Keratinocyte (primary cell): ENCODE measurements at regions not wholly inside any gene's neighbourhood (a gene's known extent, or its start where the extent isn't known, plus 50 kb on each side); places are given as distances from the start of the nearest gene placed in this dataset.

Experiments used
- CTCF ChIP-seq, 3 experiments: IDR thresholded peaks in 1 of 3; conservative IDR thresholded peaks in 1 of 3; optimal IDR thresholded peaks in 1 of 3; 2 replicates in 2 of 3; 3 replicates in 1 of 3; pipeline versions ENCODE3 to v1.5.1; 2011; ENCODE audit warnings: low read length in 3 of 3, mild to moderate bottlenecking in 3 of 3, moderate library complexity in 2 of 3, control low read depth in 1 of 3, inconsistent platforms in 1 of 3; ENCODE audit not compliant: insufficient read depth in 2 of 3; ENCODE audit errors: extremely low read depth in 1 of 3
- EZH2 ChIP-seq: IDR thresholded peaks from one replicate; pipeline ENCODE4 v1.6.1; 2012; ENCODE audit warnings: inconsistent platforms, mild to moderate bottlenecking, low read length, moderate library complexity

DNA sequence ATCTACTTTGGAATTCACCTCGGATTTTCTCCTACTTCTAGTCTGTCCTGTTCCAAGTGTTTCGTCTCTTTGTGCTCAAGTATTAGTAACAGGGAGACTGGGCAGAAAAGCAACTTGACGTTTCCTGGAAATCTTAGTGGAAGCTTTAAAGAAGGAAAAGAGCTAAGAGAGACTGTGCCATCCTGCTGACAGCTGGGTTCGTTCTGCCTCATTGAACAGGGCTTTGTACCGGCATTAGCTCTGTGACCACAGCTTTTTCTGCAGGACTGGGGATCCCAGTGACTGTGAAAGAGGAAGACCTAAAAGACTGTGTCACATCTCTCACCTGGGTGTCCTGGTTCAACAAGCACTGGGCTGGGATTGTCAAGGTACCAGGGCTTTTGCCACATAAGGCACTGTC is 70.8 kb upstream of the CDCA7L start:
- TF ChIP-seq CTCF (optimal IDR thresholded peaks at IDR 0.05 in 1 of 3, IDR thresholded peaks at IDR 0.05 in 1 of 3, conservative IDR thresholded peaks at IDR 0.05 in 1 of 3; ENCODE audit: extremely low read depth in 1 of 3, insufficient read depth in 2 of 3, low read length in 3 of 3) = no peak
- no peak for TF ChIP-seq EZH2
